Left lung (tissue), 4 donors: ENCODE measurements at regions not wholly inside any gene's neighbourhood (a gene's known extent, or its start where the extent isn't known, plus 50 kb on each side); places are given as distances from the start of the nearest gene placed in this dataset.
A peak's percentile ranks its signal among the peaks of the same experiment; 100 is the strongest.
"Not testable (repeated sequence)": the region's sequence is repeated elsewhere in the genome, so short reads cannot be mapped to it uniquely, and the experiment has no call there.

Experiments used
- ATAC-seq: fragments of 200-7000 bp; cut with Tn5 transposase; one replicate; pipeline ENCODE4 v1.9.1; 2020; ENCODE audit warnings: moderate library complexity
- DNase-seq, 4 donors: peaks; one replicate each; pipeline ENCODE4 v3.0.0-alpha.2; 2013 to 2020
- H3K27ac ChIP-seq, 2 donors: fragments of 200-600 bp; sonication (generic) in 1 of 2; one replicate each; pipeline versions ENCODE4 v1.5.0 to v1.8.0; 2020 to 2021
- H3K27me3 ChIP-seq, 2 donors: fragments of 200-600 bp; sonication (generic) in 1 of 2; one replicate each; pipeline versions ENCODE4 v1.5.0 to v1.8.0; 2020 to 2021
- H3K36me3 ChIP-seq, 2 donors: fragments of 200-600 bp; sonication (generic) in 1 of 2; one replicate each; pipeline versions ENCODE4 v1.5.0 to v1.8.0; 2020 to 2021
- H3K4me1 ChIP-seq, 2 donors: fragments of 200-600 bp; one replicate each; pipeline ENCODE4 v1.8.0; 2021
- H3K4me3 ChIP-seq, 2 donors: fragments of 200-600 bp; sonication (generic) in 1 of 2; one replicate each; pipeline versions ENCODE4 v1.5.0 to v1.8.0; 2020 to 2021; ENCODE audit warnings: mild to moderate bottlenecking in 1 of 2
- H3K9me3 ChIP-seq, 2 donors: fragments of 200-600 bp; sonication (generic) in 1 of 2; one replicate each; pipeline versions ENCODE4 v1.5.0 to v1.8.0; 2020 to 2021
- CTCF ChIP-seq, 2 donors: fragments of 200-600 bp; sonication (generic) in 1 of 2; IDR thresholded peaks; one replicate each; pipeline versions ENCODE4 v1.5.0 to v1.8.0; 2021; ENCODE audit warnings: antibody characterized with exemption in 2 of 2
- intact Hi-C, 2 donors: fragments of 100-400 bp; cut with DNase I; formaldehyde crosslinking; loops; one replicate each; pipeline versions ENCODE4 v1.11.2 to v1.14.2; 2022
- donor health status: DM: no; HTN: yes; CAD: no.
- donor health status: DM: no; HTN: no; CAD: no.

GRCh38 chr12:58009405-58010195, 68.2 kb downstream of the ATP23 start:
- intact Hi-C loops, result no loop called here

GRCh38 chr12:58011676-58012075, 70.3 kb downstream of the ATP23 start:
- H3K36me3 ChIP-seq, result no peaks in the 10 kb centered on the region
- ATAC-seq (no peak), DNase-seq (no peak)
- no peak overlapping the region for H3K4me3 ChIP-seq
- H3K27ac ChIP-seq, result no peak overlapping the region
- intact Hi-C loops, result no loop called here
- TF ChIP-seq CTCF (IDR thresholded peaks at IDR 0.05), result no peak
- H3K4me1 ChIP-seq, result no peaks in the 10 kb centered on the region
- H3K9me3 ChIP-seq, result peaks cover 0 to 6% of the 10 kb centered on the region in 2 donors
- H3K27me3 ChIP-seq, result no peaks in the 10 kb centered on the region

More at GRCh38 chr12:58009405-58010195, 68.2 kb downstream of the ATP23 start:
- no peak for ATAC-seq
- Histone ChIP-seq H3K4me1 (no peaks in the 10 kb centered on the region), H3K27me3 (no peaks in the 10 kb centered on the region), H3K36me3 (no peaks in the 10 kb centered on the region), H3K9me3 (peaks cover 0 to 6% of the 10 kb centered on the region in 2 donors), H3K27ac (no peak overlapping the region), H3K4me3 (no peak overlapping the region)
- TF ChIP-seq CTCF (IDR thresholded peaks at IDR 0.05), result no peak
- peak in 1 of 4 donors; percentile 16 for DNase-seq

- H3K4me1 ChIP-seq, result not testable (repeated sequence)
Observed at GRCh38 chr12:58022379-58023020, 81.1 kb downstream of the ATP23 start.

GRCh38 chr12:58025431-58025830, 84.1 kb downstream of the ATP23 start:
- Histone ChIP-seq H3K27ac (no peak overlapping the region), H3K9me3 (peaks cover 0 to 6% of the 10 kb centered on the region in 2 donors), H3K4me3 (no peak overlapping the region), H3K27me3 (no peaks in the 10 kb centered on the region), H3K4me1 (no peaks in the 10 kb centered on the region), H3K36me3 (no peaks in the 10 kb centered on the region)
- intact Hi-C loops, result no loop called here
- DNase-seq, result no peak
- ATAC-seq, result no peak
- no peak for TF ChIP-seq CTCF (IDR thresholded peaks at IDR 0.05)

More at GRCh38 chr12:58022379-58023020, 81.1 kb downstream of the ATP23 start:
- H3K4me3 ChIP-seq, H3K36me3 ChIP-seq, H3K27me3 ChIP-seq, intact Hi-C loops, H3K27ac ChIP-seq, DNase-seq, ATAC-seq: not testable (repeated sequence)
- H3K9me3 ChIP-seq, result peaks cover 0 to 18% of the 10 kb centered on the region in 2 donors

- Histone ChIP-seq H3K27ac (no peak overlapping the region), H3K36me3 (no peaks in the 10 kb centered on the region), H3K27me3 (no peaks in the 10 kb centered on the region), H3K4me1 (no peaks in the 10 kb centered on the region), H3K4me3 (no peak overlapping the region), H3K9me3 (peaks cover 0 to 9% of the 10 kb centered on the region in 2 donors)
- peak in 1 of 4 donors; percentile 19 for DNase-seq
- TF ChIP-seq CTCF (IDR thresholded peaks at IDR 0.05), result no peak
- intact Hi-C loops, result no loop called here
- ATAC-seq, result no peak
Observed at GRCh38 chr12:58026426-58026825, 85.1 kb downstream of the ATP23 start.
